ENCODE measurements at regions not wholly inside any gene's neighbourhood (a gene's known extent, or its start where the extent isn't known, plus 50 kb on each side); places are given as distances from the start of the nearest gene placed in this dataset.

DNA sequence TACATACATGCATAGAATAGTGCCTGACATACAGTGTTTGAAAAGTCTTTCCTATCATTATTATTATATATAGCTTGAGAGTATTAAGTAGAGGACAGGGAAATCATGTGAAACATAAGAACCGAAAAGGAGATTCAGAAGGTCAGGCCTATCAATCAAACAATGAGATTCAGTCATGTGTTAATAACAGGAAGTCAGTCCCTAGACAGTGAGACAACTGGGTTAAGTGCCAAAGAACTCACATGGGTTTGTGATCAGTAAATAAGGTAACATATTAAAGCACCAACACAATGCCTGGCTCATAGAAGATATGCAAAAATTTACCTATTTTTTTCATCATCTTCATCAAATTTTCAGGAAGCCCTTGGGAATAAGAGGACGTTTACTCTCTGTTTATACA, 174.3 kb upstream of the FAT3 start:
- Histone ChIP-seq H3K4me1 (ENCODE audit: low read length) (peaks cover 6% of the 10 kb centered on the region), H3K79me2 (ENCODE audit: low read length) (no peaks in the 10 kb centered on the region), H4K20me1 (ENCODE audit: insufficient read depth, low read length) (no peaks in the 10 kb centered on the region), H3K4me3 (ENCODE audit: low read length) (no peak overlapping the region), H2AFZ (ENCODE audit: low read depth, low read length) (no peak overlapping the region; the same call in 1 of the 2 replicates), H3K4me2 (ENCODE audit: low read length) (no peak overlapping the region), H3K27me3 (ENCODE audit: low read depth, low read length) (no peaks in the 10 kb centered on the region), H3K27ac (ENCODE audit: low read length) (no peak overlapping the region), H3K9me3 (ENCODE audit: insufficient read depth, low read length) (no peaks in the 10 kb centered on the region), H3K36me3 (replicated peaks; ENCODE audit: low read depth, low read length) (no peaks in the 10 kb centered on the region), H3K9ac (ENCODE audit: low read length) (no peak overlapping the region)
- TF ChIP-seq CTCF (IDR thresholded peaks at IDR 0.05; ENCODE audit: low read depth, low read length) (no peak), EZH2phosphoT487 (IDR thresholded peaks at IDR 0.05; ENCODE audit: low read depth) (no peak)

DNA sequence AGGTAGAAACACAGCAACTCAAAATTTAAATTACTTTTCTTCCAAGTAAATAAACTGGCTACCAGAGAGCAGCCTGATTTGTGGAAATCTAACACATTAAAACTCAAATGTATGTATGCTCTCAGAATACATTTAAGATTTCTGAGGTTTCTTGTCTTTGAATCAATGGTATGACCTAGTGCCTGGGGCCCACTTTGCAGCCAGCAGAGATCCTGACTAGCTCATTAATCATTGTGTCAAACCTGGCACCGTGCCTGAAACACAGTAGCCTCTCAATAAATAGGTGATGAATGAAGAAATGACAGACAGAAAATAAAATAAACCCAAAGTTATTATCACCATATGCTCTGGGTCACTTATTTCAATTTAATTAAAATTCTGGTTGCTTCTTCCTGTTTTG, 176.2 kb upstream of the FAT3 start:
- no peaks in the 10 kb centered on the region for H3K27me3 ChIP-seq (ENCODE audit: low read depth, low read length)
- peaks cover 10% of the 10 kb centered on the region for H3K4me1 ChIP-seq (ENCODE audit: low read length)
- no peaks in the 10 kb centered on the region for H3K36me3 ChIP-seq (replicated peaks; ENCODE audit: low read depth, low read length)
- H2AFZ ChIP-seq (ENCODE audit: low read depth, low read length): no peak overlapping the region
- no peaks in the 10 kb centered on the region for H3K9me3 ChIP-seq (ENCODE audit: insufficient read depth, low read length)
- H3K4me3 ChIP-seq (ENCODE audit: low read length): no peak overlapping the region
- no peaks in the 10 kb centered on the region for H4K20me1 ChIP-seq (ENCODE audit: insufficient read depth, low read length)
- no peak overlapping the region for H3K9ac ChIP-seq (ENCODE audit: low read length)
- TF ChIP-seq CTCF (IDR thresholded peaks at IDR 0.05; ENCODE audit: low read depth, low read length) (no peak), EZH2phosphoT487 (IDR thresholded peaks at IDR 0.05; ENCODE audit: low read depth) (no peak)
- no peak overlapping the region for H3K27ac ChIP-seq (ENCODE audit: low read length)
- H3K4me2 ChIP-seq (ENCODE audit: low read length): no peak overlapping the region
- H3K79me2 ChIP-seq (ENCODE audit: low read length): no peaks in the 10 kb centered on the region

- H3K4me3 ChIP-seq (ENCODE audit: low read length): no peak overlapping the region
- TF ChIP-seq EZH2phosphoT487 (IDR thresholded peaks at IDR 0.05; ENCODE audit: low read depth): no peak
- TF ChIP-seq CTCF (IDR thresholded peaks at IDR 0.05; ENCODE audit: low read depth, low read length): no peak
- no peaks in the 10 kb centered on the region for H4K20me1 ChIP-seq (ENCODE audit: insufficient read depth, low read length)
- no peak overlapping the region for H3K4me2 ChIP-seq (ENCODE audit: low read length)
- no peaks in the 10 kb centered on the region for H3K27me3 ChIP-seq (ENCODE audit: low read depth, low read length)
- H3K9ac ChIP-seq (ENCODE audit: low read length): no peak overlapping the region
- peaks cover 10% of the 10 kb centered on the region for H3K4me1 ChIP-seq (ENCODE audit: low read length)
- H2AFZ ChIP-seq (ENCODE audit: low read depth, low read length): no peak overlapping the region
- H3K79me2 ChIP-seq (ENCODE audit: low read length): no peaks in the 10 kb centered on the region
- H3K36me3 ChIP-seq (replicated peaks; ENCODE audit: low read depth, low read length): no peaks in the 10 kb centered on the region
- H3K27ac ChIP-seq (ENCODE audit: low read length): no peak overlapping the region
- no peaks in the 10 kb centered on the region for H3K9me3 ChIP-seq (ENCODE audit: insufficient read depth, low read length)
Measured at GRCh38 chr11:92046103-92046502, 178.5 kb upstream of the FAT3 start.

GRCh38 chr11:92045301-92045700, 179.3 kb upstream of the FAT3 start:
- Histone ChIP-seq H2AFZ (ENCODE audit: low read depth, low read length) (no peak overlapping the region), H3K79me2 (ENCODE audit: low read length) (no peaks in the 10 kb centered on the region), H3K36me3 (replicated peaks; ENCODE audit: low read depth, low read length) (no peaks in the 10 kb centered on the region), H4K20me1 (ENCODE audit: insufficient read depth, low read length) (no peaks in the 10 kb centered on the region), H3K4me2 (ENCODE audit: low read length) (no peak overlapping the region), H3K9me3 (ENCODE audit: insufficient read depth, low read length) (no peaks in the 10 kb centered on the region), H3K4me3 (ENCODE audit: low read length) (no peak overlapping the region), H3K9ac (ENCODE audit: low read length) (no peak overlapping the region), H3K4me1 (ENCODE audit: low read length) (peaks cover 7% of the 10 kb centered on the region), H3K27me3 (ENCODE audit: low read depth, low read length) (no peaks in the 10 kb centered on the region), H3K27ac (ENCODE audit: low read length) (no peak overlapping the region)
- no peak for TF ChIP-seq CTCF (IDR thresholded peaks at IDR 0.05; ENCODE audit: low read depth, low read length)
- TF ChIP-seq EZH2phosphoT487 (IDR thresholded peaks at IDR 0.05; ENCODE audit: low read depth): no peak
